Memory B cell (primary cell): ENCODE measurements at regions not wholly inside any gene's neighbourhood (a gene's known extent, or its start where the extent isn't known, plus 50 kb on each side); places are given as distances from the start of the nearest gene placed in this dataset.
"Not testable (repeated sequence)": the region's sequence is repeated elsewhere in the genome, so short reads cannot be mapped to it uniquely, and the experiment has no call there.

Source experiments
- ATAC-seq: fragments of 150-1000 bp; cut with Tn5 transposase; 2 replicates; pipeline ENCODE4 v1.10.0; 2021; ENCODE audit warnings: low read depth, mild to moderate bottlenecking, moderate library complexity
- DNase-seq, 2 donors: peaks; one replicate each; pipeline ENCODE4 v3.0.0; 2022; ENCODE audit warnings: low spot score in 2 of 2
- H3K27ac Mint-ChIP-seq: one replicate; pipeline ENCODE4 v1.8.0; 2022; ENCODE audit warnings: mild to moderate bottlenecking, moderate library complexity, mixed read lengths
- H3K27me3 Mint-ChIP-seq: one replicate; pipeline ENCODE4 v1.8.0; 2022; ENCODE audit warnings: mixed read lengths
- H3K36me3 Mint-ChIP-seq: one replicate; pipeline ENCODE4 v1.8.0; 2022; ENCODE audit warnings: mild to moderate bottlenecking, mixed read lengths
- H3K4me1 Mint-ChIP-seq: one replicate; pipeline ENCODE4 v1.8.0; 2022; ENCODE audit warnings: mixed read lengths
- H3K4me3 Mint-ChIP-seq: one replicate; pipeline ENCODE4 v1.8.0; 2022; ENCODE audit warnings: mild to moderate bottlenecking, moderate library complexity, mixed read lengths
- H3K9me3 Mint-ChIP-seq: one replicate; pipeline ENCODE4 v1.8.0; 2022; ENCODE audit warnings: mixed read lengths

DNA sequence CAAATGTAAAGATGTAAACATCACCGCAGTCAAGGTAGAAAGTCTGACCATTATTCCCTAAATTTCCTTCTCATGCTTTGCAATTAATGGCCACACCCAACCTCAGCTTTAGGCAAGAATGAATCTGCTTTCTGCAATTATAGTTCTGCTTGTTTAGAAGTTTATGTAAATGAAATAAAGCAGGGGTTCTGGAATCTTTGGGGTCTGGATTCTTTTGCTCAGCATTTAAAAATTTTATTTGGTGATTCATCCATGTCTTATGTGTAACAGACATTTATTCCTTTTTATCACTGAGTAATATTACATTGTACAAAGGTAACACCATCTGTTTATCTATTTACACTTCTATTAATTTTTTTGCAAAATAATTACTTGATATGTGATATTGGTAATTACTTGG is 613.6 kb downstream of the UTRN start:
- peaks cover 6% of the 10 kb centered on the region for H3K9me3 Mint-ChIP-seq

GRCh38 chr6:144899161-144899560 is 614.0 kb downstream of the UTRN start:
- Mint-ChIP-seq H3K9me3 (peaks cover 6% of the 10 kb centered on the region), H3K36me3 (peaks cover 2% of the 10 kb centered on the region), H3K4me1 (peaks cover 3% of the 10 kb centered on the region), H3K27ac (no peak overlapping the region), H3K27me3 (peaks cover 8% of the 10 kb centered on the region), H3K4me3 (no peak overlapping the region)
- ATAC-seq, result no peak
- DNase-seq, result no peak

More for the DNA sequence above, 613.6 kb downstream of the UTRN start:
- no peak overlapping the region for H3K4me3 Mint-ChIP-seq
- H3K27me3 Mint-ChIP-seq, result peaks cover 6% of the 10 kb centered on the region
- DNase-seq (no peak), ATAC-seq (no peak)
- peaks cover 2% of the 10 kb centered on the region for H3K36me3 Mint-ChIP-seq
- no peak overlapping the region for H3K27ac Mint-ChIP-seq
- peaks cover 3% of the 10 kb centered on the region for H3K4me1 Mint-ChIP-seq

DNA sequence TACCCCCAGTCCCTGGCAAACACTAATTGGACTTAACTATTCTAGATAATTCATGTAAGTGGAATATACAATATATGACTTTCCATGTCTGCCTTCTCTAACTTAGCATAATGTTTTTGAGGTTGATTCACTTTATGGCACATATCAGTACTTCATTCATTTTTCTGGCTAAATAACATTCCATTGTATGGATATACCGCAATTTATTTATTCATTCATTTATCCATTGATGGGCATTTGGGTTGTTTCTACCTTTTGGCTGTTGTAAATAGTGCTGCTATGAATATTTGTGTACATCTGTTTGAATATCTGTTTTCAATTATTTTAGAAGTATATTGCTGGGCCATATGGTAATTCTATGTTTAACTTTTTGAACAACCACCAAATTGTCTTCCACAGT is 616.3 kb downstream of the UTRN start:
- peaks cover 6% of the 10 kb centered on the region for H3K9me3 Mint-ChIP-seq
- peaks cover 11% of the 10 kb centered on the region for H3K27me3 Mint-ChIP-seq
- H3K4me3 Mint-ChIP-seq, result no peak overlapping the region
- peaks cover 2% of the 10 kb centered on the region for H3K36me3 Mint-ChIP-seq
- no peak overlapping the region for H3K27ac Mint-ChIP-seq
- ATAC-seq, result no peak
- no peak for DNase-seq
- no peaks in the 10 kb centered on the region for H3K4me1 Mint-ChIP-seq

GRCh38 chr6:144908004-144908403 is 622.9 kb downstream of the UTRN start:
- H3K27me3 Mint-ChIP-seq, result peaks cover 19% of the 10 kb centered on the region
- H3K27ac Mint-ChIP-seq, result no peak overlapping the region
- peaks cover 4% of the 10 kb centered on the region for H3K9me3 Mint-ChIP-seq
- H3K36me3 Mint-ChIP-seq, result no peaks in the 10 kb centered on the region
- H3K4me3 Mint-ChIP-seq, result no peak overlapping the region
- DNase-seq, result no peak
- H3K4me1 Mint-ChIP-seq, result no peaks in the 10 kb centered on the region
- ATAC-seq, result no peak

DNA sequence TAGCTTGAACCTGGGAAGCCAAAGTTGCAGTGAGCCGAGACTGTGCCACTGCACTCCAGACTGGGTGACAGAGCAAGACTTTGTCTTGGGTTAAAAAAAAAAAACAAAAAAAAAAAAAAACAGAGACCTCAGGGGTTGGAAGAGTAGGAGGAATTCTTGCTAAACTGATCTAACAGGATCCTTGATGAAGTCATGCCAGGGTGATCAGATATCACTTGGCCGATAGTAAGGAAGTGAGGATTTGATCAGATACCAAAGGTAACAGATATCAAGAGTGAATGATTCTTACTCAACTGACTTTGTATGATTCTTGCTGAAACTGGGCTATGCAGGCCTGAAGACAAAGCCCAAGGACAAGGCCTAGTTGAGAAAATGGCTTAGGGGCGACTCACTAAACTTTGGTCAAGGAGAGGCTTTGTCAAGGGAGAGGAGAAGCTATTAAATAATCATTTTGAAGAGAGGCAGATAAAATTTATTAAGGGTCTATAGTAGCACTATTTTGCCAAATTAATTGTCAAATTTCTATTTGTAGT is 624.7 kb downstream of the UTRN start:
- ATAC-seq (no peak), DNase-seq (no peak)
- Mint-ChIP-seq H3K36me3 (no peaks in the 10 kb centered on the region), H3K27ac (no peak overlapping the region), H3K27me3 (peaks cover 15% of the 10 kb centered on the region), H3K4me3 (no peak overlapping the region), H3K9me3 (no peaks in the 10 kb centered on the region), H3K4me1 (no peaks in the 10 kb centered on the region)

GRCh38 chr6:144911322-144911721 is 626.2 kb downstream of the UTRN start:
- H3K27me3 Mint-ChIP-seq, result peaks cover 17% of the 10 kb centered on the region
- no peak for DNase-seq
- ATAC-seq, result no peak

GRCh38 chr6:144912474-144912873 is 627.3 kb downstream of the UTRN start:
- H3K27ac Mint-ChIP-seq, result no peak overlapping the region
- H3K9me3 Mint-ChIP-seq, result no peaks in the 10 kb centered on the region
- H3K36me3 Mint-ChIP-seq, result no peaks in the 10 kb centered on the region
- DNase-seq (no peak), ATAC-seq (no peak)
- peaks cover 14% of the 10 kb centered on the region for H3K27me3 Mint-ChIP-seq
- H3K4me3 Mint-ChIP-seq, result no peak overlapping the region
- no peaks in the 10 kb centered on the region for H3K4me1 Mint-ChIP-seq

More at GRCh38 chr6:144911322-144911721, 626.2 kb downstream of the UTRN start:
- Mint-ChIP-seq H3K4me1 (no peaks in the 10 kb centered on the region), H3K36me3 (no peaks in the 10 kb centered on the region), H3K27ac (no peak overlapping the region), H3K9me3 (no peaks in the 10 kb centered on the region), H3K4me3 (no peak overlapping the region)

DNA sequence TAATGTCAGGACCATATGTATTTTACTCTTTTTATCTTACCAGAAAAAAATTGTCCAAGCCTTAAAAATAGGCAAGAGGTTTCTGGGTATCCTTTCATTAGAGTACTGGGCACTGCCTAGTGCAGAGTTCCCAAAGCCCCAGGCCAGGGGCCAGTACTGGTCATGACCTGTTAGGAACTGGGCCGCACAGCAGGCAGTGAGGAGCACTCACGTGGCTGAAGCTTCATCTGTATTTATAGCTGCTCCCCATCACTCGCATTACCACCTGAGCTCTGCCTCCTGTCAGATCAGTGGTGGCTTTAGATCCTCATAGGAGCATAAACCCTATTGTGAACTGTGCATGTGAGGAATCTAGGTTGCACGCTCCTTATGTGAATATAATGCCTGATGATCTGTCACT is 632.9 kb downstream of the UTRN start:
- Mint-ChIP-seq H3K9me3 (no peaks in the 10 kb centered on the region), H3K4me1 (no peaks in the 10 kb centered on the region), H3K27ac (no peak overlapping the region), H3K4me3 (no peak overlapping the region), H3K27me3 (peaks cover 3% of the 10 kb centered on the region), H3K36me3 (no peaks in the 10 kb centered on the region)
- no peak for DNase-seq
- no peak for ATAC-seq

DNA sequence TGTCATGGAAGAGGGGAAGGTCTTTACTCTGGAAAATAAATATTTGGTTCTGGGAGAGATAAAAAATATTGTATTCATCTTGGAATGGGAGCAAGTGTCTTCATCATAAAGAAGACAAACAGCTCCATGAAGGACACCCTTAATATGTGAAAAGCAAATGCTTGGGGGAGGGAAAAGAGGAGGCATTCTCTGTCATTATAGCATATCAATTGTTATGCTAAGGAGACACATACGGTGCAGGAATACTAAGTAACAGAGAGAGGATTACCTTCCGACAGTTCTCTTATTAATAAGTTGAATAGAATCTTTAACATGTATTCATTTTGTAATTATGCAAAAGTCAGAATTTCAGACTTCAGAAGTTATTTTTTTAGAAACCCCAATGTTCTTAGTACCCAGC is 634.4 kb downstream of the UTRN start:
- no peak overlapping the region for H3K4me3 Mint-ChIP-seq
- DNase-seq (no peak), ATAC-seq (no peak)
- no peak overlapping the region for H3K27ac Mint-ChIP-seq
- no peaks in the 10 kb centered on the region for H3K9me3 Mint-ChIP-seq
- peaks cover 8% of the 10 kb centered on the region for H3K27me3 Mint-ChIP-seq
- H3K4me1 Mint-ChIP-seq, result no peaks in the 10 kb centered on the region
- H3K36me3 Mint-ChIP-seq, result no peaks in the 10 kb centered on the region

- no peak overlapping the region for H3K27ac Mint-ChIP-seq
- ATAC-seq (no peak), DNase-seq (no peak)
- H3K9me3 Mint-ChIP-seq, result no peaks in the 10 kb centered on the region
- no peaks in the 10 kb centered on the region for H3K36me3 Mint-ChIP-seq
- peaks cover 8% of the 10 kb centered on the region for H3K27me3 Mint-ChIP-seq
- H3K4me1 Mint-ChIP-seq, result no peaks in the 10 kb centered on the region
- H3K4me3 Mint-ChIP-seq, result no peak overlapping the region
Observed at GRCh38 chr6:144920391-144920961, 635.3 kb downstream of the UTRN start.

- H3K4me3 Mint-ChIP-seq, result no peak overlapping the region
- H3K27me3 Mint-ChIP-seq, result peaks cover 4% of the 10 kb centered on the region
- no peaks in the 10 kb centered on the region for H3K4me1 Mint-ChIP-seq
- no peak overlapping the region for H3K27ac Mint-ChIP-seq
- no peaks in the 10 kb centered on the region for H3K9me3 Mint-ChIP-seq
- DNase-seq (no peak), ATAC-seq (no peak)
- no peaks in the 10 kb centered on the region for H3K36me3 Mint-ChIP-seq
Observed at GRCh38 chr6:144921206-144921975, 636.3 kb downstream of the UTRN start.

GRCh38 chr6:144922120-144922722 is 637.1 kb downstream of the UTRN start:
- H3K4me1 Mint-ChIP-seq, result no peaks in the 10 kb centered on the region
- H3K27ac Mint-ChIP-seq, result no peak overlapping the region
- no peaks in the 10 kb centered on the region for H3K36me3 Mint-ChIP-seq
- DNase-seq (no peak), ATAC-seq (no peak)
- no peaks in the 10 kb centered on the region for H3K9me3 Mint-ChIP-seq
- H3K27me3 Mint-ChIP-seq, result peaks cover 4% of the 10 kb centered on the region
- H3K4me3 Mint-ChIP-seq, result no peak overlapping the region

GRCh38 chr6:144922771-144923490 is 637.8 kb downstream of the UTRN start:
- not testable (repeated sequence) for H3K4me1 Mint-ChIP-seq, H3K36me3 Mint-ChIP-seq, DNase-seq, H3K4me3 Mint-ChIP-seq, H3K9me3 Mint-ChIP-seq, H3K27me3 Mint-ChIP-seq, H3K27ac Mint-ChIP-seq, ATAC-seq

DNA sequence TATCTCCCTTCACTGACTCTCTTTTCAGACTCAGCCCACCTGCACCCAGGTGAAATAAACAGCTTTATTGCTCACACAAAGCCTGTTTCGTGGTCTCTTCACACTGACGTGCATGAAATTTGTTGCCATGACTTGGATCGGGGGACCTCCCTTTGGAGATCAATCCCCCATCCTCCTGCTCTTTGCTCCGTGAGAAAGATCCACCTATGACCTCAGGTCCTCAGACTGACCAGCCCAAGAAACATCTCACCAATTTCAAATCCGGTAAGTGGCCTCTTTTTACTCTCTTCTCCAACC is 638.3 kb downstream of the UTRN start:
- ATAC-seq, H3K4me1 Mint-ChIP-seq, H3K27me3 Mint-ChIP-seq, H3K4me3 Mint-ChIP-seq, H3K36me3 Mint-ChIP-seq, H3K9me3 Mint-ChIP-seq, DNase-seq, H3K27ac Mint-ChIP-seq: not testable (repeated sequence)
